ENCODE measurements at regions not wholly inside any gene's neighbourhood (a gene's known extent, or its start where the extent isn't known, plus 50 kb on each side); places are given as distances from the start of the nearest gene placed in this dataset.

GRCh38 chr2:104408266-104408665 is 445.6 kb upstream of the POU3F3 start (continued):
- TF ChIP-seq EGR1 (IDR thresholded peaks at IDR 0.05; ENCODE audit: borderline replicate concordance, low read depth, low read length), result no peak
- no peak for TF ChIP-seq ATF2 (IDR thresholded peaks at IDR 0.05; ENCODE audit: low read length)
- TF ChIP-seq POLR2A (IDR thresholded peaks at IDR 0.05; ENCODE audit: control extremely low read depth in 1 of 2, low read depth in 2 of 2, low read length in 2 of 2), result no peak
- no peak for TF ChIP-seq JUN (IDR thresholded peaks at IDR 0.05; ENCODE audit: low read depth, low read length)

All from H1 (cell line).